ENCODE measurements at regions not wholly inside any gene's neighbourhood (a gene's known extent, or its start where the extent isn't known, plus 50 kb on each side); places are given as distances from the start of the nearest gene placed in this dataset.

GRCh38 chr1:56074007-56074651, 505.2 kb downstream of the PLPP3 start:
- no peak for TF ChIP-seq CTCF (conservative IDR thresholded peaks at IDR 0.05; ENCODE audit: low read length)
- no peak for TF ChIP-seq EZH2phosphoT487 (IDR thresholded peaks at IDR 0.05; ENCODE audit: borderline replicate concordance)

Data from Loucy (cell line).